HEK293 (cell line): ENCODE measurements at regions not wholly inside any gene's neighbourhood (a gene's known extent, or its start where the extent isn't known, plus 50 kb on each side); places are given as distances from the start of the nearest gene placed in this dataset.

ENCODE experiments used
- GLIS1 ChIP-seq: fragments of 450-650 bp; formaldehyde crosslinking; IDR thresholded peaks from 2 replicates; pipeline ENCODE4 v1.5.1; 2016; ENCODE audit warnings: missing biosample characterization, missing genetic modification characterization
- KLF10 ChIP-seq: fragments of 450-650 bp; IDR thresholded peaks from 2 replicates; pipeline ENCODE4 v1.5.1; 2018; ENCODE audit warnings: missing biosample characterization, mild to moderate bottlenecking, missing genetic modification characterization
- SALL2 ChIP-seq: fragments of 450-650 bp; formaldehyde crosslinking; IDR thresholded peaks from 2 replicates; pipeline ENCODE4 v1.5.0; 2017; ENCODE audit warnings: missing biosample characterization, mild to moderate bottlenecking, missing genetic modification characterization, borderline replicate concordance
- ZNF138 ChIP-seq: fragments of 450-650 bp; formaldehyde crosslinking; IDR thresholded peaks from 2 replicates; pipeline ENCODE4 v1.5.1; 2016; ENCODE audit warnings: missing biosample characterization, missing genetic modification characterization, borderline replicate concordance
- ZNF24 ChIP-seq: fragments of 450-650 bp; formaldehyde crosslinking; IDR thresholded peaks from 2 replicates; pipeline ENCODE4 v1.5.1; 2016; ENCODE audit warnings: missing biosample characterization, missing genetic modification characterization
- ZNF354C ChIP-seq: fragments of 450-650 bp; formaldehyde crosslinking; IDR thresholded peaks from 2 replicates; pipeline ENCODE4 v1.5.1; 2016; ENCODE audit warnings: missing biosample characterization, missing genetic modification characterization, low read depth, borderline replicate concordance
- ZNF549 ChIP-seq: fragments of 450-650 bp; IDR thresholded peaks from 2 replicates; pipeline ENCODE4 v1.5.1; 2018; ENCODE audit warnings: missing biosample characterization, missing genetic modification characterization, mild to moderate bottlenecking, inconsistent platforms, moderate library complexity
- ZNF747 ChIP-seq: fragments of 450-650 bp; formaldehyde crosslinking; IDR thresholded peaks from 2 replicates; pipeline ENCODE4 v1.5.1; 2016; ENCODE audit warnings: missing biosample characterization, missing genetic modification characterization
- TF ChIP-seq, protein P1 (sequence below): fragments of 450-650 bp; formaldehyde crosslinking; IDR thresholded peaks from 2 replicates; pipeline ENCODE4 v1.5.1; 2016; ENCODE audit warnings: missing biosample characterization, missing genetic modification characterization
- TF ChIP-seq, protein P2 (sequence below): fragments of 450-650 bp; formaldehyde crosslinking; IDR thresholded peaks from 2 replicates; pipeline ENCODE4 v1.5.1; 2016; ENCODE audit warnings: missing biosample characterization, missing genetic modification characterization
- TF ChIP-seq, protein P3 (sequence below): fragments of 450-650 bp; formaldehyde crosslinking; IDR thresholded peaks from 2 replicates; pipeline ENCODE4 v1.5.1; 2016; ENCODE audit warnings: missing biosample characterization, missing genetic modification characterization

DNA sequence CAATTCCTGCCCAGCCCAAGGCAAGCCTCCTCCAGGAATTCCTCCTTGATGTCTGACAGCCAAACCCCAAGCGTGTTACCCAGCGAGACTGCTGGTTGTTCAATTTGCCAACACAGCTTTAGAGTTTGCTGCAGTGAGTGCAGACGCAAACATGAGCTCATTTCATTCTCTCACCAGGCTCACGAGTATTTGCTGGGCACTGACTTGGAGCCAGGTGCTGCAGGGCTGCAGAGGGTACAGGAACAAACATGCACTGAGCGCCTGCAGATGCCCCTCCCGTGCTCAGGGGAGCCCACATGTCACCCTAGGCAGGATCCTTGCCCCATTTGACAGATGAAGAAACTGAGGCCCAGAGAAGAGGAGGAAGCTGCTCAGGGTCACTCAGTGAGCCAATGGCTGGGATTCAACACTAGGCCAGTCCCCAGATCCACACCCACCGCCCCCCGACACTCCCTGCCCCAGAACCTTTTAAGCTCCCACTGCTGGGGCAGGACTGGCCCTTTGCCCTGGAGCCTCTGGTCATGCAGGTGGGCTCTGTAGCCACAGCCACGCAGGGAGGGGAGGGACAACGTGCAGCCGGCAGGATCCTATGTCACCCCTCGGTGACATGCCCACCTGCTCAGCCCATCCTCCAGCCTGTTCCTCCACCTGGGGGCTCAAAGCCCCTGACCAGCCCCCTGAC lies 363.7 kb downstream of the MATN1 start:
- no peak for TF ChIP-seq ZNF354C (tag by site-specific recombination)
- no peak for TF ChIP-seq GLIS1 (tag by site-specific recombination)
- no peak for TF ChIP-seq ZNF24
- TF ChIP-seq ZNF138 (tag by site-specific recombination) = no peak
- TF ChIP-seq, protein P1, sequence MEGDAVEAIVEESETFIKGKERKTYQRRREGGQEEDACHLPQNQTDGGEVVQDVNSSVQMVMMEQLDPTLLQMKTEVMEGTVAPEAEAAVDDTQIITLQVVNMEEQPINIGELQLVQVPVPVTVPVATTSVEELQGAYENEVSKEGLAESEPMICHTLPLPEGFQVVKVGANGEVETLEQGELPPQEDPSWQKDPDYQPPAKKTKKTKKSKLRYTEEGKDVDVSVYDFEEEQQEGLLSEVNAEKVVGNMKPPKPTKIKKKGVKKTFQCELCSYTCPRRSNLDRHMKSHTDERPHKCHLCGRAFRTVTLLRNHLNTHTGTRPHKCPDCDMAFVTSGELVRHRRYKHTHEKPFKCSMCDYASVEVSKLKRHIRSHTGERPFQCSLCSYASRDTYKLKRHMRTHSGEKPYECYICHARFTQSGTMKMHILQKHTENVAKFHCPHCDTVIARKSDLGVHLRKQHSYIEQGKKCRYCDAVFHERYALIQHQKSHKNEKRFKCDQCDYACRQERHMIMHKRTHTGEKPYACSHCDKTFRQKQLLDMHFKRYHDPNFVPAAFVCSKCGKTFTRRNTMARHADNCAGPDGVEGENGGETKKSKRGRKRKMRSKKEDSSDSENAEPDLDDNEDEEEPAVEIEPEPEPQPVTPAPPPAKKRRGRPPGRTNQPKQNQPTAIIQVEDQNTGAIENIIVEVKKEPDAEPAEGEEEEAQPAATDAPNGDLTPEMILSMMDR (tag by site-specific recombination) = no peak
- TF ChIP-seq ZNF747 = no peak
- TF ChIP-seq, protein P2, sequence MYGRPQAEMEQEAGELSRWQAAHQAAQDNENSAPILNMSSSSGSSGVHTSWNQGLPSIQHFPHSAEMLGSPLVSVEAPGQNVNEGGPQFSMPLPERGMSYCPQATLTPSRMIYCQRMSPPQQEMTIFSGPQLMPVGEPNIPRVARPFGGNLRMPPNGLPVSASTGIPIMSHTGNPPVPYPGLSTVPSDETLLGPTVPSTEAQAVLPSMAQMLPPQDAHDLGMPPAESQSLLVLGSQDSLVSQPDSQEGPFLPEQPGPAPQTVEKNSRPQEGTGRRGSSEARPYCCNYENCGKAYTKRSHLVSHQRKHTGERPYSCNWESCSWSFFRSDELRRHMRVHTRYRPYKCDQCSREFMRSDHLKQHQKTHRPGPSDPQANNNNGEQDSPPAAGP (tag by site-specific recombination) = no peak
- no peak for TF ChIP-seq KLF10 (tag by site-specific recombination)
- TF ChIP-seq, protein P3, sequence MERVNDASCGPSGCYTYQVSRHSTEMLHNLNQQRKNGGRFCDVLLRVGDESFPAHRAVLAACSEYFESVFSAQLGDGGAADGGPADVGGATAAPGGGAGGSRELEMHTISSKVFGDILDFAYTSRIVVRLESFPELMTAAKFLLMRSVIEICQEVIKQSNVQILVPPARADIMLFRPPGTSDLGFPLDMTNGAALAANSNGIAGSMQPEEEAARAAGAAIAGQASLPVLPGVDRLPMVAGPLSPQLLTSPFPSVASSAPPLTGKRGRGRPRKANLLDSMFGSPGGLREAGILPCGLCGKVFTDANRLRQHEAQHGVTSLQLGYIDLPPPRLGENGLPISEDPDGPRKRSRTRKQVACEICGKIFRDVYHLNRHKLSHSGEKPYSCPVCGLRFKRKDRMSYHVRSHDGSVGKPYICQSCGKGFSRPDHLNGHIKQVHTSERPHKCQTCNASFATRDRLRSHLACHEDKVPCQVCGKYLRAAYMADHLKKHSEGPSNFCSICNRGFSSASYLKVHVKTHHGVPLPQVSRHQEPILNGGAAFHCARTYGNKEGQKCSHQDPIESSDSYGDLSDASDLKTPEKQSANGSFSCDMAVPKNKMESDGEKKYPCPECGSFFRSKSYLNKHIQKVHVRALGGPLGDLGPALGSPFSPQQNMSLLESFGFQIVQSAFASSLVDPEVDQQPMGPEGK (tag by site-specific recombination) = no peak
- no peak for TF ChIP-seq SALL2 (tag by site-specific recombination)
- TF ChIP-seq ZNF549 (tag by site-specific recombination) = no peak
